ENCODE measurements at regions not wholly inside any gene's neighbourhood (a gene's known extent, or its start where the extent isn't known, plus 50 kb on each side); places are given as distances from the start of the nearest gene placed in this dataset.

- TF ChIP-seq, protein P1, sequence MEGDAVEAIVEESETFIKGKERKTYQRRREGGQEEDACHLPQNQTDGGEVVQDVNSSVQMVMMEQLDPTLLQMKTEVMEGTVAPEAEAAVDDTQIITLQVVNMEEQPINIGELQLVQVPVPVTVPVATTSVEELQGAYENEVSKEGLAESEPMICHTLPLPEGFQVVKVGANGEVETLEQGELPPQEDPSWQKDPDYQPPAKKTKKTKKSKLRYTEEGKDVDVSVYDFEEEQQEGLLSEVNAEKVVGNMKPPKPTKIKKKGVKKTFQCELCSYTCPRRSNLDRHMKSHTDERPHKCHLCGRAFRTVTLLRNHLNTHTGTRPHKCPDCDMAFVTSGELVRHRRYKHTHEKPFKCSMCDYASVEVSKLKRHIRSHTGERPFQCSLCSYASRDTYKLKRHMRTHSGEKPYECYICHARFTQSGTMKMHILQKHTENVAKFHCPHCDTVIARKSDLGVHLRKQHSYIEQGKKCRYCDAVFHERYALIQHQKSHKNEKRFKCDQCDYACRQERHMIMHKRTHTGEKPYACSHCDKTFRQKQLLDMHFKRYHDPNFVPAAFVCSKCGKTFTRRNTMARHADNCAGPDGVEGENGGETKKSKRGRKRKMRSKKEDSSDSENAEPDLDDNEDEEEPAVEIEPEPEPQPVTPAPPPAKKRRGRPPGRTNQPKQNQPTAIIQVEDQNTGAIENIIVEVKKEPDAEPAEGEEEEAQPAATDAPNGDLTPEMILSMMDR (IDR thresholded peaks at IDR 0.05) = no peak
- H3K4me3 ChIP-seq = no peak overlapping the region
- no peak for DNase-seq
- no peaks in the 10 kb centered on the region for H3K9me3 ChIP-seq
- no peaks in the 10 kb centered on the region for H3K36me3 ChIP-seq (ENCODE audit: low read depth)
- intact Hi-C loops (cut with DNase I, micrococcal nuclease) = no loop called here
- H3K4me1 ChIP-seq (ENCODE audit: low read depth) = no peaks in the 10 kb centered on the region
- no peak for ATAC-seq
These were observed 279.7 kb upstream of the TUT7 start for GRCh38 chr9:86633945-86634344.

DNA sequence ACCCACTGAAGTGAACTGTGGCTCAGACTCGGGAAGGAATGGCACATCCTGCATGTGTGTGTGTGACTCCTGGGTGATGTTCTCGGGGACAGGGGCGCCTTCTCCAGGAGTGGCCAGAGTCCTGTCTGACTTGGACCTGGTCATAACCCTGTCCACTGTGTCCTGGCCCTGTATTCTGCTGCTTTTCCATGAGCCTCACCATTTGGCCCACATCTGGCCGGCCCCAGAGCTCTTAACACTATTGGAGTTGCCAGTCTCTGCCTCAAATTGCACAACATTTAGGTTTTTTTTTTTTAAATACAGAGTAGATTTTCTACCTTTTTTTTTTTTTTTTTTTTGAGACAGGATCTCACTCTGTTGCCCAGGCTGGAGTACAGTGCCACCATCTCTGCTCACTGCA, 278.3 kb upstream of the TUT7 start:
- ATAC-seq (no peak), DNase-seq (no peak)
- no peaks in the 10 kb centered on the region for H3K4me1 ChIP-seq (ENCODE audit: low read depth)
- no peaks in the 10 kb centered on the region for H3K36me3 ChIP-seq (ENCODE audit: low read depth)
- intact Hi-C loops (cut with DNase I, micrococcal nuclease) = no loop called here
- TF ChIP-seq, protein P1 (IDR thresholded peaks at IDR 0.05) = no peak
- no peak overlapping the region for H3K4me3 ChIP-seq
- no peaks in the 10 kb centered on the region for H3K9me3 ChIP-seq

DNA sequence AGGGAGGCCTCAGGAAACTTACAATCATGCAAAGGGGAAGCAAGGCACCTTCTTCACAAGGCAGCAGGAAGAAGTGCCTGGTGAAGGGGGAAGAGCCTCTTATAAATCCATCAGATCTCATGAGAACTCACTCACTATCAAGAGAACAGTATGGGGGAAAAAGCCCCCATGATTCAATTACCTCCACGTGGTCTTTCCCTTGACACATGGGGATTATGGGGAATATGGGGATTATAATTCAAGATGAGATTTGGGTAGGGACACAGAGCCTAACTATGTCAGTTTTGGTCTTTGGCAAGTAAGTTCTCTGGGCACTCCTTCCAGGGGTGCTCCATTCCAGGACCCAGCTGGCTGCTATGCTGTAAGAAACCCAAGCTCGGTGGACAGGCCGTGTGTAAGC, 275.3 kb upstream of the TUT7 start:
- H3K36me3 ChIP-seq (ENCODE audit: low read depth) = no peaks in the 10 kb centered on the region
- no peak for ATAC-seq
- H3K4me3 ChIP-seq = no peak overlapping the region
- DNase-seq = no peak
- TF ChIP-seq, protein P1 (IDR thresholded peaks at IDR 0.05) = no peak
- intact Hi-C loops (cut with DNase I, micrococcal nuclease) = no loop called here
- no peaks in the 10 kb centered on the region for H3K9me3 ChIP-seq
- H3K4me1 ChIP-seq (ENCODE audit: low read depth) = no peaks in the 10 kb centered on the region

GRCh38 chr9:86626802-86627201, 272.6 kb upstream of the TUT7 start:
- H3K4me3 ChIP-seq = no peak overlapping the region
- no peak for ATAC-seq
- intact Hi-C loops (cut with DNase I, micrococcal nuclease) = no loop called here

GRCh38 chr9:86624630-86625029, 270.4 kb upstream of the TUT7 start:
- H3K4me3 ChIP-seq = no peak overlapping the region
- H3K4me1 ChIP-seq (ENCODE audit: low read depth) = no peaks in the 10 kb centered on the region
- no peaks in the 10 kb centered on the region for H3K9me3 ChIP-seq
- TF ChIP-seq, protein P1 (IDR thresholded peaks at IDR 0.05) = no peak
- intact Hi-C loops (cut with DNase I, micrococcal nuclease) = no loop called here
- DNase-seq (no peak), ATAC-seq (no peak)
- H3K36me3 ChIP-seq (ENCODE audit: low read depth) = no peaks in the 10 kb centered on the region

More at GRCh38 chr9:86626802-86627201, 272.6 kb upstream of the TUT7 start:
- DNase-seq = no peak
- Histone ChIP-seq H3K9me3 (no peaks in the 10 kb centered on the region), H3K4me1 (ENCODE audit: low read depth) (no peaks in the 10 kb centered on the region), H3K36me3 (ENCODE audit: low read depth) (no peaks in the 10 kb centered on the region)
- TF ChIP-seq, protein P1 (IDR thresholded peaks at IDR 0.05) = no peak
